CD4-positive, alpha-beta T cell treated with Interleukin-6 at 100 ng/mL for 8 hours (primary cell): ENCODE measurements at regions not wholly inside any gene's neighbourhood (a gene's known extent, or its start where the extent isn't known, plus 50 kb on each side); places are given as distances from the start of the nearest gene placed in this dataset.
"Not testable (repeated sequence)": the region's sequence is repeated elsewhere in the genome, so short reads cannot be mapped to it uniquely, and the experiment has no call there.

Source experiments
- DNase-seq: peaks from one replicate; pipeline ENCODE4 v3.0.0-alpha.2; 2020; ENCODE audit warnings: mixed read lengths, low spot score

- DNase-seq = no peak
Measured at GRCh38 chr17:36845916-36846315, 91.4 kb upstream of the LHX1 start.

- DNase-seq = no peak
Measured at GRCh38 chr17:36846410-36847292, 90.6 kb upstream of the LHX1 start.

GRCh38 chr17:36848008-36848902 is 89.0 kb upstream of the LHX1 start:
- no peak for DNase-seq

DNA sequence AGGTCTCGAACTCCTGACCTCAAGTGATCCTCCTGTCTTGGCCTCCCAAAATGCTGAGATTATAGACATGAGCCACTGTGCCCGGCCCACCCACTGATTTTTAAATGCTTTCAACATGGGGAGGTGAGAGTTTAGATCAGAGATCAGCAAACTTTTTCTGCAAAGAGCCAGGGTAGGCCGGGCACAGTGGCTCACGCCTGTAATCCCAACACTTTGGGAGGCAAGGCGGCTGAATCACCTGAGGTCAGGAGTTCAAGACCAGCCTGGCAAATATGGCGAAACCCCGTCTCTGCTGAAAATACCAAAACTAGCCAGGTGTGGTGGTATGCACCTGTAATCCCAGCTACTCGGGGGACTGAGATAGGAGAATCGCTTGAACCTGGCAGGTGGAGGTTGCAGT is 88.3 kb upstream of the LHX1 start:
- DNase-seq = not testable (repeated sequence)

DNA sequence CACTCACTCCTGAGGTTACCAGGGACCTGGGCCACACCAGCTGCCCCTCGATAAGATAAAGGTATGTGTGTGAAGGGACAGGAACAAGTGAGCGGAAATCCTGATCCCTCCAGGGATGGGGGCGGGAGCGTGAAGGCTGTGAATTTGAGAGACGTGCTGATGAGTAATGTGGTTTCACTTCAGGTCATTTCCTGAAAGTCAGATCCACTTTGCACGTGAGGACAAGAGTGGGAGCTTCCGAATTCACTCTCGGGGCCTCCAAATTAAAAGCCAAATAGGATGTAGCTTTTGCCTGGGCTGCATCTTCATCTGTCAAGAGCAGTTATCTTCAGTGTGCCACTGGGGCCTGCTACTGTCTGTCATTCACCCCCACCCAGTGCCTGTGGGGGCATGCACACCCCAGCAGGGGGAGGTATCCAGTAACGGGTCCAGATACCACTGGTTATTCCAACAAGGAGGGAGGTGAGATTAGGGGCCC is 87.4 kb upstream of the LHX1 start:
- no peak for DNase-seq

DNA sequence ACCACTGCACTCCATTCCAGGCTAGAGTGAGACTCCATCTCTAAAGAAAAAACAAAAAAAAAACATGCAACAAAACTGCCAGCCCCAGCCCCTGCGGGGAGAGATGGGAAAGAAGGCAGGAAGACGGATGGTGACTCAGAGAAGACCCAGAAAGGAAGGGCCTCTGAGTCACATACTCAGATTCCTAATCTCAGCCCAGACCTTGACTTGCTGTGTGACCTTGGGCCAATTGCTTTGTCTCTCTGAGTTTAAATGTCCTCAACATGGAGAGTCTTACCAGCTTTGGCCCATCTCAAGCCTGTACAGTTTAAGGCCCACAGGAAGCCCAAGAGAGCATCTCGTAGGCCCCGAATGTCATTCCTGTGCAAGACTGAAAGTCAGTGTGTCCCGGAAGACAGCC is 86.5 kb upstream of the LHX1 start:
- no peak for DNase-seq

DNA sequence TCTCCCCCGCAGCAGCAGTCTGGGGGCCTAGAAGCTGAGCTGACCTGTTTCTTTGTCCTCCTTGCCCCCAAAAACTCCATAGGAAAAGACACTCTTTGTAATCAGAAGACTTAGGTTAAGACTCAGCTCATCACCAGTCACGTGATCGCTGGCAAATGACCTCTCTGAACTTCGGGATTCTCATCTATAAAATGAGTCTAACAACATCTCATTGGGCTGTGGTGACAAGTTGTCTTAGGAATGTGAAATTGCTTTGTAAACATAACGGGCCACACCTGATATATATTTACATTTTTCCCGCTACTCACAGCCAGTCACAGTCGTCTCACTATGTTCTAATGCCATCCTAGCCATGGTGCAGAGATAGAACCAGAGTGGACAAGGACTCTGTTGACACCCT is 86.0 kb upstream of the LHX1 start:
- no peak for DNase-seq

GRCh38 chr17:36852478-36852877 is 84.8 kb upstream of the LHX1 start:
- not testable (repeated sequence) for DNase-seq

- DNase-seq = no peak
Measured at GRCh38 chr17:36854982-36855381, 82.3 kb upstream of the LHX1 start.

DNA sequence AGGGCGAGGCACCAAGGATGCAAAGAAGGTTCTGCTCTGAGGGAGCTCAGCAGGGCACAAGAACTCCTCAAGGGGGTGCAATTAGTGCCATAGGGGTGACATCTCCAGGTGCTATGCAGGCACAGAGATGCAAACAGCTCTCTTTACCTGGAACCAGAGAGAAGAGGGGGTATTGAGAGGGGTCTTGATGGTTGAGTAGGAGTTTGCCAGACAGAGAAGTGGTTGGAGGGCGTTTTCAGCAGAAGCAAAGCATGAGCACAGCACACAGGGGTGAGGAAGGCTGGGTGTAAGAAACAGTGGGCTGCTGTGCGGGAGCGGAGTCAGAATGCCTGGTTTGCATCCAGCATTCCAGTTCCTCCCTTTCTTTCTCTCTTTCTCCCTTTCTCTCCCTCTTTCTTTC is 81.8 kb upstream of the LHX1 start:
- no peak for DNase-seq

DNA sequence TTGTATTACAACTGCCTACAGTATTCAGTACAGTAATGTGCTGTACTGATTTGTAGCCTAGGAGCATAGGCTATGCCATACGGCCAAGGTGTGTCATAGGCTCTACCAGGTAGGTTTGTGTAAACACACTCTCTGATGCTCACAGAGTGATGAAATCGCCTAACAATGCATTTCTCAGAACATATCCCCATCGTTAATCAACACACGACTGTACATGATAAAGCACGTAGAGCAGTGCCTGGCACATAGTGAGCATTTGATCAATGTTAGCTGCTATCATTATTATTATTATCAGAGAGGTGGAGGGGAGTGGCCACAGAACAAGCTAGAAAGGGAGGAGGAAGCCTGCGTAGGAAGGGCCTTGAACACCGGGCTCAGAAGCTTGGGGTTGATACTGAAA is 81.1 kb upstream of the LHX1 start:
- DNase-seq = no peak

GRCh38 chr17:36856903-36857381 is 80.3 kb upstream of the LHX1 start:
- no peak for DNase-seq

DNA sequence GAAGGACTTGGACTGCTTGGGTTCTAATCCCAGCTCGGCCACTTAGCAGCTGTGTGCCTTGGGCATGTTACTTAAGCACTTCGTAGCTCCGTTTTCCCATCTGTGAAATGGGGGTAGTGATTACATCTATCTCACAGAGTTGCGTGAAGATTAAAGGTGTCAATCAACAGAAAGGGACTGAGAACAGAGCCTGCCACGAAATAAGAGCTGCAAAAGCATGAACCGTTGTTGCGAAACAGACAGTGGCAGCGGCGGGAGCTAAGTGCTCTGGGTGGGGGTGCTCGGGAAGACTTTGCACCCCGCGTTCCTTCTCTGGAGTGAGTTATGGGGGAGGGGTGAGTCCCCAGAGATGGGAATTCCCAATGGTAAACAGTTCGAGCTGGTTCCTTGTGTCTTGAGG is 79.6 kb upstream of the LHX1 start:
- DNase-seq = no peak

- no peak for DNase-seq
Measured at GRCh38 chr17:36858119-36859002, 78.9 kb upstream of the LHX1 start.

DNA sequence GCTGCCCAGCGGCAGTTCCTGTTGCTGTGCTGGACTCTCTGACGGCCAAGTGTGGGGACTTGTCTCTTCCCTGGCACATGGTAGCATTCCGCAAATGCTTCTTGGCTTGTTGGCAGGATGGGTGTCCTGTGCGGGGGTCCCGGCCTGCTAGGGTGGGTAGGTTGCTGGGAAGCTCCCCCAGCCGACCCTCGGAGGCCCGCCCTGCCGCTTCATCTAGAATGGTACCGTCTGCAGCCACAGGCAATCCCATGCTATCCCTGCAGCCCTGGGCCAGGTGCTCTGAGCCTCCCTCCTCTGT is 78.3 kb upstream of the LHX1 start:
- no peak for DNase-seq

DNA sequence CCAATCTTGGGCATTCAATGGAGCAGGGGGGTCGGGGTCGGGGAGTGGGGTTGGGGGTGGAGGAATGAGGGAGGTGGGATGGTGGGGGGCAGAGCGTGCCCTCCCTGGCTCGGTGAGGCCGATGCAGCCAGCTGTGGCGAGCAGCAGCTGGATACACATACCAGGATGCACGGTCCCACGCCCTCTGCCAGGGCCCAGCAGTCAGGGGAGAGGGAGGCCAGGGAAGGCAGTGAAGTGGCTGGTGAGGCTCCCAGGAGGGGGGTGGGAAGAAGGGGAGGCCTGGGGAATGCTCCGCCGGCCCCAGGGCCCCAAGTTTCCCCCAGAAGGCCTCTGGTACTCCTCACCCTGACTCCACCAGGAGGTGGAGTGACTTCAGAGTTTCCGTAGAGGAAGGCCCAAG is 77.6 kb upstream of the LHX1 start:
- no peak for DNase-seq

DNA sequence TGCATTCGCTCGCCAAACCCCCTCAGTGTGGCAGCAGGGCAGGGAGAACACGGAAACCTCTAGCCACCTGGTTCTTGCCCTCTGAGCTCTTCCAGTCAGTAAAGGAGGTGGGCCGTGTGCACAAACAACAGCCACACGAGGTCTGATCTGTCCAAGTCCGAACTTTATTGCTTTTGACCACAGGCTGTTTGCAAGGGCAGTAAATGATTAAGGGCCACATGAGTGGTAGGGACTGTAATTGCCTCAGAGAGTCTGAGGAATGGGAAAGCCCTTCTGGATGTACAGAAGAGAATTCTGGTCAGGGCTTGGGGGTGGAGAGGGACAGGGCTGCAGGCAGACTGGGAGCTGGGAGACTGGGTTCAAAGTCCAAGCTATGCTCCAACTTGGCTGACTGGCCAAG is 75.7 kb upstream of the LHX1 start:
- DNase-seq = no peak

- no peak for DNase-seq
Measured at GRCh38 chr17:36862116-36862920, 75.0 kb upstream of the LHX1 start.

GRCh38 chr17:36863131-36863530 is 74.1 kb upstream of the LHX1 start:
- DNase-seq = no peak

DNA sequence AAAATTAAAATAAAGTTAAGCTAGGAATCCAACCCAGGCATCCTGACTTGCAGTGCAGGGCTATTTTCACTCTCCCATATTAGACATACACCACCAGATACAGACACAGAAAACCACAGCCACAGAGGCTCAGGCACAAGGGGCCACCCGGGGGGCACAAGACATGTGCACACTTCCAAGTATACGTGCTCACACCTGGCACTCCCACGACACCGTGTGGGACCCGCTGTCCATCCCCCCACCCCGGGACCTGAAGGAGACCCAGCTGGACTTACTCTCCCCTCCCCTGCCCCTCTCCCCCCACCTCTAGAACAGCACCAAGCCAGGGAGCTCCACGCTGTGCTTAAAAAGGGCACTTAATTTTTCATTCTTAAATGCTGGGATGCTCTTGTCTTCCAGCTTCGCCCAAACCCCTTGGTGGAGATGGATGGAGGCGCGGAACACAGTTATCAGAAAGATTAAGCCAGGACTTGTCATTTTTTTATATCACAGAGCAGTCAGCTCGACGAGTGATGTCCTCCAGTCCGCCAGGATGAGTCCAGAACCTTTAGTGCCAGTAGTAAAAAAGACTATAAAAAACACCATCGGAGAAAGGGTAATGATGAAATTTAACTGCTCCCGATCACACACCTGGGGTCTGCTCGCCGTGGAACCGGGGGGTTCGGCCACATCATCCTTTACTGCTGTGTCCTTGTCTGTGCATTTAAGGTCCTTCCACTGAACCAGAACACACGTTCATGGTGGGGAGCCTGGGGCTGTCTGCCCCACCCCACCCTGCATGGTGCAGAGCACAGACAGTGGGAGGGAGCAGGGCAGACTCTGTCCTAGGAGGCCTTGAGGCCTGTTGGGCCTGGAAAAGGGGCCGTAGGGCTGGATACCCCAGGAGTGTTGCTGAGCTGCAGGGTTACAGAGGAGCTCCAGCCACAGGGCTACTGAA is 73.3 kb upstream of the LHX1 start:
- no peak for DNase-seq
